Lung (tissue), 11 donors: ENCODE measurements at regions not wholly inside any gene's neighbourhood (a gene's known extent, or its start where the extent isn't known, plus 50 kb on each side); places are given as distances from the start of the nearest gene placed in this dataset.

ENCODE experiments used
- ATAC-seq: fragments of 200-7000 bp; cut with Tn5 transposase; one replicate; pipeline ENCODE4 v1.9.1; 2020; ENCODE audit warnings: moderate number of reproducible peaks; ENCODE audit not compliant: insufficient read depth, low FRiP score
- DNase-seq, 3 donors: peaks; one replicate each; pipeline ENCODE4 v3.0.0-alpha.2; 2013 to 2017
- H3K27ac ChIP-seq, 2 donors: one replicate each; pipeline ENCODE4 v1.5.1; 2013; ENCODE audit warnings: mild to moderate bottlenecking in 2 of 2, moderate library complexity in 2 of 2, control low read depth in 1 of 2, inconsistent platforms in 1 of 2, low read depth in 1 of 2, low read length in 1 of 2
- H3K27me3 ChIP-seq, 3 donors: one replicate each; pipeline ENCODE4 v1.5.1; 2013; ENCODE audit warnings: low read length in 2 of 3; ENCODE audit not compliant: control insufficient read depth in 3 of 3, insufficient read depth in 3 of 3
- H3K36me3 ChIP-seq, 4 donors: one replicate each; pipeline ENCODE4 v1.5.1; 2013; ENCODE audit warnings: low read length in 4 of 4, mild to moderate bottlenecking in 1 of 4, moderate library complexity in 1 of 4; ENCODE audit not compliant: control insufficient read depth in 4 of 4, insufficient read depth in 4 of 4
- H3K4me1 ChIP-seq, 5 donors: one replicate each; pipeline ENCODE4 v1.5.1; 2013; ENCODE audit warnings: low read length in 5 of 5, mild to moderate bottlenecking in 2 of 5, moderate library complexity in 1 of 5; ENCODE audit not compliant: control insufficient read depth in 5 of 5, insufficient read depth in 5 of 5
- H3K4me3 ChIP-seq: one replicate; pipeline ENCODE4 v1.5.1; 2013; ENCODE audit warnings: mild to moderate bottlenecking, control low read depth, moderate library complexity
- H3K9ac ChIP-seq, 2 donors: one replicate each; pipeline ENCODE4 v1.5.1; 2013; ENCODE audit warnings: low read length in 2 of 2, control low read depth in 1 of 2; ENCODE audit not compliant: insufficient read depth in 1 of 2
- H3K9me3 ChIP-seq, 4 donors: one replicate each; pipeline ENCODE4 v1.5.1; 2013; ENCODE audit warnings: low read length in 3 of 4, mild to moderate bottlenecking in 1 of 4, moderate library complexity in 1 of 4; ENCODE audit not compliant: control insufficient read depth in 4 of 4, insufficient read depth in 3 of 4
- CTCF ChIP-seq: IDR thresholded peaks from 2 replicates; pipeline ENCODE4 v1.5.1; 2012; ENCODE audit warnings: mild to moderate bottlenecking; ENCODE audit errors: control extremely low read depth, extremely low read depth
- WGBS, 2 donors: extraction: QIAGEN DNeasy Blood & Tissue Kit; methylation state at CpG; one replicate each; pipeline ENCODE4 v1.1.7; 2013; 5-methylcytosine and 5-hydroxymethylcytosine counted together
- donor health status: control.
- donor health status: control.
- donor health status: Bipolar disorder and iron deficiency.
- donor health status: healthy.
- donor health status: DM: yes; HTN: yes; CAD: no.

DNA sequence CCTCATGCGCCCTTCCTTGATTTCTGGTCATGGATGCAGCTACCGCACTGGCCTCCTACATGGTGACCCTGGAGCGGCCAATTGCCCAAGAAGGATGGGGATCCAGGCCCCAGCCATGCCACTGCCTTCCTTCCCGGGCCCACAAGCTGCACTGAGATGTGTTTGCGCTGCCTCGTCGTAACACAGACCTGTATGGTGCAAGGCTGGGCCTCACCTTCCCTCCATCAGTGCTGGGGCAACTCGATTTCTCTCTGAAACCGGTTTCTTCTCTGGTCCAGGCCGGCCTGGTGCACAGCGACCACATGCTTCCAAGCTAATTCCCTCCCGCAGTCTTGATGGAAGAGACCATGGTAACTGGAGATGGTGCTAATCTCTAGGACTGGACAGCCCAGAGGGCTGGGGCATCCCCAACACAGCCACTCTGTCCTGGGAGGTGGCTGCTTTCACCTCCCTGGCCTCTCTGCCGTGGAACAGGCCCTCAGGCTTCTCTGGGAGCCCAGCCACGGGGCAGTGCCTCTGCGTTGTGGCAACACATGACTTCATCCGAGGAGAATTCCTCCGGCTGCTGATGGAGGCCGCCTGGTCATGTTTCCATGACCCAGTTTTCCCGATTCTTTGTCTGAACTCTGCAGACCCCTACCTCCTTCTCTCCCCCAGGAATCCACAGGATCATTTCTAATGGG, 184.2 kb downstream of the GLI2 start:
- Histone ChIP-seq H3K27ac (no peak overlapping the region), H3K27me3 (peaks cover 0 to 6% (median 3%) of the 10 kb centered on the region in 3 donors), H3K9ac (no peak overlapping the region), H3K4me3 (no peak overlapping the region), H3K36me3 (peaks cover 0 to 13% (median 5%) of the 10 kb centered on the region in 4 donors), H3K4me1 (peaks cover 4 to 48% (median 16%) of the 10 kb centered on the region in 5 donors), H3K9me3 (no peaks in the 10 kb centered on the region)
- DNase-seq (peak; percentile 53 to 64 (median 57)), ATAC-seq (no peak)
- TF ChIP-seq CTCF: no peak
- WGBS, 2 donors: 83 to 89% methylated on average over 19 of the region's 19 CpGs

DNA sequence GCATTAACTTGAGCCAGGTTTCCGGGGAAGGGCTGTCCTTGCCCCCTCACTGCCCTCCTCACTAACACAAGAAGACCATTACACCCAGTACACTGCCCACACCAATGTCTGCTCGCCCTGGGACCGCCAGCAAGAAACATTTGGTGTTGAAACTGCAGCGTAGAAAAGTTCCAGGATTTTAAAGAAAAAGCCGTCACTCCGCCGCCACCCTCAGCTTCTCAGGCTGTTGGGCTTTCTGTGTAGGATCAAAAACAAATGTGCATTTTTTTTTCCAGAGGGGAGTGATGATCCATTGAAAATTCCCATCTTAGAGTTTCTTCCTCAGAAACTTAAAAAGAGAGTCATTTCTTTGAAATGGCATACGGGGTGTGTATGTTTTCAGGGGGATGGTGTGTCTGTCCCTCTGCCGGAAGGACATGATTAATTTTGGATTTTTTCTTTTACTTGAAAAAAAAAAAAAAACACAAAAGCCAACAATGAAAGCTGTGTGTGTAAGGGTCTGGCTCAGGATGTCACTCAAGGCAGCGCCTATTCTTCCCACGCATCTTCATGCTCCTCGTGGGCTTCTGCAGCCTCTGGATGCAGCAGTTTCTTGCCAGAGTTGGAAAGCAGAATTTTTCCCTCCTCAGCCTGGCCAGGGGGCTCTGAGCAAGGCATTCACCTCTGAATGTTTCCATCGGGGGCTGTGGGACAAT, 184.9 kb downstream of the GLI2 start:
- ATAC-seq (no peak), DNase-seq (peak in 2 of 3 donors; percentile 58 to 70)
- Histone ChIP-seq H3K27me3 (peaks cover 0 to 6% (median 3%) of the 10 kb centered on the region in 3 donors), H3K36me3 (peaks cover 0 to 13% (median 5%) of the 10 kb centered on the region in 4 donors), H3K4me1 (peaks cover under 1 to 41% (median 12%) of the 10 kb centered on the region in 5 donors), H3K9ac (no peak overlapping the region), H3K27ac (no peak overlapping the region), H3K9me3 (no peaks in the 10 kb centered on the region), H3K4me3 (no peak overlapping the region)
- no peak for TF ChIP-seq CTCF
- 84 to 88% methylated on average over 13 of the region's 13 CpGs for WGBS, 2 donors

GRCh38 chr2:120921457-120921856, 185.8 kb downstream of the GLI2 start:
- no peaks in the 10 kb centered on the region for H3K9me3 ChIP-seq
- no peak for ATAC-seq
- H3K4me1 ChIP-seq: peaks cover 0 to 33% (median 5%) of the 10 kb centered on the region in 5 donors
- TF ChIP-seq CTCF: no peak
- no peak overlapping the region for H3K9ac ChIP-seq
- H3K4me3 ChIP-seq: no peak overlapping the region
- DNase-seq: no peak
- H3K27ac ChIP-seq: no peak overlapping the region
- 97 to 100% methylated on average over 3 of the region's 3 CpGs for WGBS, 2 donors
- H3K27me3 ChIP-seq: peaks cover 0 to 6% (median 3%) of the 10 kb centered on the region in 3 donors
- H3K36me3 ChIP-seq: peaks cover 0 to 13% (median 5%) of the 10 kb centered on the region in 4 donors
